ENCODE measurements at regions not wholly inside any gene's neighbourhood (a gene's known extent, or its start where the extent isn't known, plus 50 kb on each side); places are given as distances from the start of the nearest gene placed in this dataset.

DNA sequence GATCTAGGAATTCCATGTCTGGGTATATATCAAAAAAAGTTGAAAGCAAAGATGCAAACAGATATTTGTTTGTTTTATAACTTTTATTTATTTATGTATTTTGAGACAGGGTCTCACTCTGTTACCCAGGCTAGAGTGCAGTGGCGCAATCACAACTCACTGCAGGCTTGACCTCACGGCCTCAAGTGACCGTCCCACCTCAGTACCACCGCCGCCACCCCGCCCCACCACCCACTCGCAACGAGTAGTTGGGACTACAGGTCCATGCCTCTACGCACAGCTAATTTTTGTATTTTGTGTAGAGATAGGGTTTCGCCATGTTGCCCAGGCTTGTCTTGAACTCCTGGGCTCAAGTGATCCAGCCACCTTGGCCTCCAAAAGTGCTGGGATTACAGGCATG is 66.5 kb upstream of the KTN1 start:
- TF ChIP-seq, protein P1, sequence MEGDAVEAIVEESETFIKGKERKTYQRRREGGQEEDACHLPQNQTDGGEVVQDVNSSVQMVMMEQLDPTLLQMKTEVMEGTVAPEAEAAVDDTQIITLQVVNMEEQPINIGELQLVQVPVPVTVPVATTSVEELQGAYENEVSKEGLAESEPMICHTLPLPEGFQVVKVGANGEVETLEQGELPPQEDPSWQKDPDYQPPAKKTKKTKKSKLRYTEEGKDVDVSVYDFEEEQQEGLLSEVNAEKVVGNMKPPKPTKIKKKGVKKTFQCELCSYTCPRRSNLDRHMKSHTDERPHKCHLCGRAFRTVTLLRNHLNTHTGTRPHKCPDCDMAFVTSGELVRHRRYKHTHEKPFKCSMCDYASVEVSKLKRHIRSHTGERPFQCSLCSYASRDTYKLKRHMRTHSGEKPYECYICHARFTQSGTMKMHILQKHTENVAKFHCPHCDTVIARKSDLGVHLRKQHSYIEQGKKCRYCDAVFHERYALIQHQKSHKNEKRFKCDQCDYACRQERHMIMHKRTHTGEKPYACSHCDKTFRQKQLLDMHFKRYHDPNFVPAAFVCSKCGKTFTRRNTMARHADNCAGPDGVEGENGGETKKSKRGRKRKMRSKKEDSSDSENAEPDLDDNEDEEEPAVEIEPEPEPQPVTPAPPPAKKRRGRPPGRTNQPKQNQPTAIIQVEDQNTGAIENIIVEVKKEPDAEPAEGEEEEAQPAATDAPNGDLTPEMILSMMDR (IDR thresholded peaks at IDR 0.05; ENCODE audit: control extremely low read depth, extremely low read depth, low read depth, missing control alignments) = no peak
- ChIA-PET POLR2A (no interaction called here), CTCF (no interaction called here)
- DNase-seq (ENCODE audit: extremely low spot score) = no peak

DNA sequence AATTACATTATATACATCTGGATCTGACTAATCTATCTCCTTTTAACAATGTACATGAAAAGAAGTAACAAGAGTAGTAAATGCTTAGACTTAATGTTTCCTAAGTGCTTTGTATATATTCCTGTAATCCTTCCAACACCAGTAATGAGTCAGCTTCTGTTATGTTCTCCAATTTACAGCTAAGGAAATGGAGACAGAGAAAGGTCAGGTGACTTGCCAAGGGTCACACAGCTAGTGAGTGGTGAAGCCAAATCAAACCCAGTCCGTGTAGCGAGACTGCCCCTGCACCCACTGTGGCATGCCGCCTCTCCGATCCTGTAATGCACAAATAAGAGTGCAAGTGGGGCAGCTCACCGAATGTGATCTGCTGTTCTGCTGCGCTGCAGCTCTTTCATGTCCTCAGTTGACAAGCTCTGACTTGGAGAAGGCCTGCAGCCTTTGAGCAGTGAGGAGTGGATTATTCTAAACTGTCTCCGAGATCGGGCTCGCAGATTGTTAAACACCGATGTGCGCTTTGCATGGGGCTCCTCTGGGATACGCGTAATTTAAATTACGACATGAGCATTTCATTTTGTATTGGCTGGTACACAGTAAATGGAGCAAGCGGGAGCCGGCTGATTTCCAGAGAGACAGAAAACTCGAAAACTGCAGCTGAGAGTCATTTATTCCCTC is 65.1 kb upstream of the KTN1 start:
- CTCF ChIA-PET = no interaction called here
- TF ChIP-seq, protein P1 (IDR thresholded peaks at IDR 0.05; ENCODE audit: control extremely low read depth, extremely low read depth, low read depth, missing control alignments) = no peak
- POLR2A ChIA-PET = no interaction called here
- DNase-seq (ENCODE audit: extremely low spot score) = no peak

DNA sequence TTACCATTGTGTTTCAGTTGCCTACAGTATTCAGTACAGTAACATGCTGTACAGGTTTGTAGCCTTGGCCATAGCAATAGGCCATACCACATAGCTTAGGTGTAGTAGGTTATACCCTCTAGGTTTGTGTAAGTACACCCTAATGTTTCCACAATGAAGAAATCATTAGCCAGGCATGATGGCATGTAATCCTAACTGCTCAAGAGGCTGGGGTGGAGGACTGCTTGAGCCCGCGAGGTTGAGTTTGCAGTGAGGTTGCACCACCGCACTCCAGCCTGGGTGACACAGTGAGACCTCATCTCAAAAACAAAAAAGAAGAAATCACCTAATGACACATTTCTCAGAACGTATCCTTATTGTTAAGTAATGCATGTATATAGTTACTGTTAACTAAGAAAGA is 63.2 kb upstream of the KTN1 start:
- TF ChIP-seq, protein P1 (IDR thresholded peaks at IDR 0.05; ENCODE audit: control extremely low read depth, extremely low read depth, low read depth, missing control alignments) = no peak
- ChIA-PET POLR2A (no interaction called here), CTCF (interaction anchor here (2.5 kb wide), 1 partner anchor 15 kb away, joined by 10 read pairs; no protein-coding TSS in a partner anchor)
- DNase-seq (ENCODE audit: extremely low spot score) = no peak

DNA sequence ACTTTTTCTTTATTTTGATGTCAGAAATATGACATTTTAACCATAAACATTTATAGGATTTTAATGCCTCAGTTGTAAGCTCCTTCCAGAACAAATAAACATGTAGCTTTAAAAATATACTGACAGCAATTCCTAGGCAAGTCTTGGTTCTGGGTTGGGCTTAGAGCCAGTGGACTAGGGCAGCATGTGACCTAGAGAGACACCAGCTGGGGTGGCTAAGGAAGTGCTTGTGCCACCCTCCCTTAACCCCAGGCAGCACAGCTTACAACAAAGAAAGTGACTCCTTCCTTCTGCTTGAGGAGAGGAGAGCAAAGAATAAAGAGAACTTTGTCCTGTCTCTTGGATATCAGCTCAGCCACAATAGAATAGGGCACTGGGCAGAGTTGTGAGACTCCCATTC is 61.6 kb upstream of the KTN1 start:
- DNase-seq (ENCODE audit: extremely low spot score) = no peak
- TF ChIP-seq, protein P1 (IDR thresholded peaks at IDR 0.05; ENCODE audit: control extremely low read depth, extremely low read depth, low read depth, missing control alignments) = no peak
- ChIA-PET CTCF (interaction anchor here (0.9 to 2.5 kb wide), 6 partner anchors 9 to 72 kb away, joined by 3 to 10 read pairs (median 4); no protein-coding TSS in a partner anchor), POLR2A (no interaction called here)

DNA sequence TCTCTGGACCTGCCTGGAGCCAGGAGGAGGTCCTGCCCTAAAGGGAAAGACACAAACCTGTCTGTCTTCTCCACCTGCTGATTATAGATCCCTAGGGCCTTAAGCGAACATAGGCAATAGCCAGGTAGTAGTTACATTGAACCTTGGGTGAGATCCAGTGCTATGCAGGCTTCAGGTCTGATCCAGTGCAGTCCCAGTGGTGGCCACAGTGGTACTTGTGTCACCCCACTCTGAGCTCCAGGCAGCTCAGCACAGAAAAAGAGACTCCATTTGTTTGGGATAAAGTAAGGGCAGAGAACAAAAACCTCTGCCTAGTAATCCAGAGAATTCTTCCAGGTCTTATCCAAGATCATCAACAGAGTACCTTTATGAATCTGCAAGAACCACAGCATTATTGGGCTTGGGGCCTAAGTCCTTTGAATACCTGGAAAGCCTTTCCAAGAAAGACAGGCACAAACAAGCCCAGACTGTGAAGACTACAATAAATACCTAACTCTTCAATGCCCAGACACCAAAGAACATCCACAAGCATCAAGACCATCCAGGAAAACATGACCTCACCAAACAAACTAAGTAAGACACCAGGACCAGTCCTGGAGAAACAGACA is 60.4 kb upstream of the KTN1 start:
- DNase-seq (ENCODE audit: extremely low spot score) = no peak
- ChIA-PET POLR2A (no interaction called here), CTCF (interaction anchor here (1.5 kb wide), 1 partner anchor 61 kb away, joined by 3 read pairs; no protein-coding TSS in a partner anchor)
- TF ChIP-seq, protein P1 (IDR thresholded peaks at IDR 0.05; ENCODE audit: control extremely low read depth, extremely low read depth, low read depth, missing control alignments) = no peak

DNA sequence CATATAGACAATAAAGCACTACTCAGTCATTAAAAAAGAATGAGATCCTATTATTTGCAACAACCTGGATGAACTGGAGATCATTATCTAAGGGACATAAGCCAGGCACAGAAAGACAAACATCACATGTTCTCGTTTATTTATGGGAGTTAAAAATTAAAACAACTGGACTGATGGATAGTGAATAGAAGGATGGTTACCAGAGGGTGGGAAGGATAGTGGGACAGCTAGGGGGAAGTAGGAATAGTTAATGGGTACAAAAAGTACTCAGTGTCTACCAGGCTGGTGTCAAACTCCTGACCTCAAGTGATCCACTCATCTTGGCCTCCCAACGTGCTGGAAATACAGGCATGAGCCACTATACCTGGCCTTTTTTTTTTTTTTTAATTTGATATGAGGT is 56.7 kb upstream of the KTN1 start:
- ChIA-PET POLR2A (no interaction called here), CTCF (no interaction called here)
- TF ChIP-seq, protein P1 (IDR thresholded peaks at IDR 0.05; ENCODE audit: control extremely low read depth, extremely low read depth, low read depth, missing control alignments) = no peak
- DNase-seq (ENCODE audit: extremely low spot score) = no peak

All from GM10248 (cell line).